Effector CD4-positive, alpha-beta T cell (primary cell): ENCODE measurements at regions not wholly inside any gene's neighbourhood (a gene's known extent, or its start where the extent isn't known, plus 50 kb on each side); places are given as distances from the start of the nearest gene placed in this dataset.
"Not testable (repeated sequence)": the region's sequence is repeated elsewhere in the genome, so short reads cannot be mapped to it uniquely, and the experiment has no call there.

Experiments
- DNase-seq: peaks from one replicate; pipeline ENCODE4 v3.0.0-alpha.2; 2020

DNA sequence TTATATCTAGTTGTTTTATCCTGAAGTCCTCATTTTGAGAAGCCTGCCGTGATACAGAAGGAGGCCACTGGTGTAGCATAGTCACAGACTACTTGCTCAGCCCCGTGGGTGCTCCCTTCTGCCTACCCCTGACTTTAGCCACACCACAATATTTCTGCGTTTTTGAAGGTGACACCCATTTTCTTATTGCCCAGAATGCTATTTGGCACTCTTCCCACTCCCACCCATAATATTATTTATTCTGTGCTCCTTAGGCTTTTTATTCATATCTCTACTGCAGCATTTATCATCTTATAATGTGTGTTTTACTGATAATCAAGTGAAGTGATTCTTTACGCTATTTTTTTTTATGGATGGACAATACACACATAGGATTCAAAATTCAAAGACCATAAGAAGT lies 107.3 kb downstream of the OR2B2 start:
- DNase-seq = no peak

DNA sequence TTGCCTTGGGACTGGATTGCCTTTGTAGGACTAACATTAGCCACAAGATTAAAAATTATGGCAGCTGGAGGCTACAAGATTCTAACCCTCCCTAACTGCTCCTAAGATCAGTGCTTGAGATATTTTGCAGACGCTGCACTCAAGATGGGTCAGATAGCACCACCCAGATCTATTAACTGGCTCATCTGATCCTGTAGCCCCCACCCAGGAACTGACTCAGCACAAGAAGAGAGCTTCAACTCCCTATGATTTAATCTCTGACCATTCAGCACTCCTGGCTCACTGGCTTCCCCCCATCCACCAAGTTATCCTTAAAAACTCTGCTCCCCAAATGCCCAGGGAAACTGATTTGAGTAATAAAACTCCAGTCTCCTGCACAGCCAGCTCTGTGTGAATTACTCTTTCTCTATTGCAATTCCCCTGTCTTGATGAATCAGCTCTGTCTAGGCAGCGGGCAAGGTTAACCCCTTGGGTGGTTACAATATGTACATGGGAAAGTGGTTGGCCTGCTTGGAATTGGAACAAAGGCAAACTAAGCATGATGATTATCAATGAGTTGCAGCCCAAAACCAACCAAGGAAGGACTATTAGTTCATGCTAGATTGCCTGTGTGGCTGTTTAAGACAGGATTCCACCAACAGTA lies 111.3 kb downstream of the OR2B2 start:
- no peak for DNase-seq

DNA sequence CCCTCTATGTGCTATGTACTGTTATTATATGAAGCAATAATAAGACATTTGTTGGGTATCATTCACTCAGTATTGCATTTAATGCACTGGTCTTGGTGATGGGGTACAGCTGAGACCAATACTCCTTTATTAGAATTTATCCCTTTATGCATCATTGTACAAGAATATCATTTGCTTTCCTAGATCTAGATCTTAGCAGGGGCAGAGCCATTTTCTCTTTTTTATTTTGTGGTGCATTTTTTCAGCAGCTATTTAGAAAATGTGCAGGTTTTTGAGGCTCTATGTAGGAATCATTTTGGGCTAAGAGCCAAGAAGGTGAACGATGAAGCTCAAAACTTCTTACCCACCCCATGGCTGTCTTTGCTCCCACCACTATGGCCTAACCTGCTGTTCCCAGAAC lies 114.2 kb downstream of the OR2B2 start:
- no peak for DNase-seq

DNA sequence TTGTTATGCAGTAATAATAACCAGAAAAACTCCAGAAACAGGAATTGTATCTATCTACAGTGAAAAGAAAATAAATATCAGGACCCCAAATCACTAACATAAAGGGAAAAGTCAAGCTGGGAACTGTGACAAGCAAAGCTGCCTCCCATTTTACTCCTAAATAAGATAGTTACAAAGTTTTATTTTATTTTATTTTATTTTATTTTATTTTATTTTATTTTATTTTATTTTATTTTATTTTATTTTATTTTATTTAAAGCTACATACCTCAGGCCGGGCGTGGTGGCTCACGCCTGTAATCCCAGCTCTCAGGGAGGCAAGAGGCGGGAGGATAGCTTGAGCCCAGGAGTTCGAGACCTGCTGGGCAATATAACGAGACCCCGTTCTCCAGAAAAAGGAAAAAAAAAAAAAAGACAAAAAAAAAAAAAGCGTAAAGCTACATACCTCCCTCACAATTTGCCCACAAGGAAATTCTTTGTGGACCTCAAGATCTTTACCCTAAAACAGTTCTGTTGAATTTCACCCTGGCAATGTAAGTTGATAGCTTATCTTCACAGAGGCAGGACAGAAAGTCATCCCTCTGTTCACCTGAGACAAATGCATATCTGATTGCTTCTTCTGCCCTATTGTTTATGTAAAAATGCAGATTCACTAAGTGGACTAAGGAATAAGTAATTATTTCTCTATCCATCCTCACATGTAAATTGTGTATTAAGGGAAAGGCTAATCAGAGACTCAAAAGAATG lies 115.3 kb downstream of the OR2B2 start:
- not testable (repeated sequence) for DNase-seq

DNA sequence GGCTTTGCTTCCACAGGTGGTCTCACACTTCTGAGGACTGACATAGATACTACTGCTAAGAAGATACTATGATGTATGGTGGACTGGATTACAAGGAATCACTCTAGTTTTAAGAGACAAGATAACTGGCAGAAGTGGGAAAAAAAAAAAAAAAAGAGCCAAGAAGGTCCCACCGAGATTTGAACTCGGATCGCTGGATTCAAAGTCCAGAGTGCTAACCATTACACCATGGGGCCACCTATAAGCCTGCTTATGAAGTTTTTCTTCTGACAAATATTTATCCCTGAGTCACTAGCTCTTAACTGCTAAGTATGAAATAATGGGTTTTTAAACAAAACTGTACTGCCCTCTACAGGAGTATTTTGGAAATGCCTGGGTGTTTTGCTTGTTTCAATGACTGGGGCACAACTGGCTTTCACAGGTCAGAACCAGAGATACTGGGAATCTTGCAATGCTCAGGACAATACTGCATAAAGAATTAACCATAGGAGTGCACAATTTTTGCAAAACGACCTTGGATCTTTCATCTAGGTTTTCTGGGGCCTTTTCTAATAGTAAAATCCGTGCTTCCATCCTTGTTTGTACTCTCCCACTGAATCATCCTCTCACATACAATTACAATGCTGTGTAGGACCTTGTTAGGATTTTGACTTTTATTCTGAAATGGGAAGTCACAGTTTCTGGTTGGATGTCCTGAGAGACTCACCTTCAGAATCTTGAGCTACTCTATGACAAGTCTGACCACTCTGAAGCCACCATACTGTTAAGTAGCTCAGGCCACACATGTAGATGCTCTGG lies 116.3 kb downstream of the OR2B2 start:
- peak; percentile 62 for DNase-seq

DNA sequence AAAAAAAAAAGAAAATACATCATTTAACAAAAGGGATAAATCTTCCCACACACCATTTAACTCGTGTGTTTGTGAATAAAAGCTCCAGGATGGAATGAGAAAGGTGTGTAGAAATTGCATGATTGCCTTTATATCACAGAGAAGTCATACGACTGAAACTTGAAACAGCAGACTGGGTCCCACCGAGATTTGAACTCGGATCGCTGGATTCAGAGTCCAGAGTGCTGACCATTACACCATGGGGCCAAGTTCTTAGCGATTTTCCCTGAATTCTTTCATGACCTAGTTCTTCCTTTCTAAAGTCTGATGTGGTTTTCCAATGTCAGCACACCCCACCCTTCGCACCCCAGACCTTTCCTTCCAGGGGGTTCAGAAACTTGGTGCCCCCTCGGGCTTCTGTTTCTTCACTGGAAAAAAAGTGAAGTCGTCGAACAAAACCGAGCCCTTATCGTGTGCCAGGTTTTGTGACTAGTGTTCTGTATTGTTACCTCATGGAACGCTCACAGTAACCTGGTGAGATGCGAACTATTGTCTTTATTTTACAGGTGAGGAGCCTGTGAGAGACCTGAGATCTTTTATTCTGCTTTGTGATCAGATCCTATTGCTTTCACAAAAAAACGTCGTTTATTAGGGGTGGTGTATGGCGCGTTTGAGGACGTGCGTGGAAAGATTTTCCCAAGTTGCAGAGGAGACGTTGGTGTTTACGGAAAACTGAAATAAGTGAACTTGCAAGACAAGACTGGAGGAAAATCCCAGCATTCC lies 120.8 kb downstream of the OR2B2 start:
- no peak for DNase-seq

DNA sequence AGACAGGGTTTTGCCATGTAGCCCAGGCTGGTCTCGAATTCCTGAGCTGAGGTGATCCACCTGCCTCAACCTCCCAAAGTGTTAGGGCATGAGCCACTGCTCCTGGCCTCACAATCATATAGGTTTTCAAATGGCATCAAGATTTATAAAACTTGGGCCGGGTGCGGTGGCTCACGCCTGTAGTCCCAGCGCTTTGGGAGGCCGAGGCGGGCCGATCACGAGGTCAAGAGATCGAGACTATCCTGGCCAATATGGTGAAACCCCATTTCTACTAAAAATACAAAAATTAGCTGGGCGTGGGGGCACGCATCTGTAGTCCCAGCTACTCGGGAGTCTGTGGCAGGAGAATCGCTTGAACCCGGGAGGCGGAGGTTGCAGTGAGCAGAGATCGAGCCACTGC lies 123.8 kb downstream of the OR2B2 start:
- DNase-seq = not testable (repeated sequence)

DNA sequence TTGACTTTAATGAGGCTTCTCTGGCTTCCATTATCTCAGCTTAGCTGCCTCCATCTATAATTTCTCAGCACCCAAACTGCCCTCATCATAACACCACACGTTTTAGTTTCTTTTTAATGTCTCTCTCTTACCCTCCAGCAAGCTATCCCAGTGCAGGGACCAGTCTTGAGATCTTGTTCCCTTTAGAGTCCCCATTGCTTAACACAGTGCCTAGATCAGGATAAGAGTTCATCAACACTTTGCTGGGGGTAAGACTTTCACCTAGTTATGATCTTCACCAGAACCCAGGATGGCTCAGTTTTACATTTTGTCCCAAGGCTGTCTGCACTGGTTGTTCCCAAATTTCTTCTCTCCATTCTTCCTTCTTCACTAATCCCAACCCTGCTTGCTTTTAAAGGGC lies 126.1 kb downstream of the OR2B2 start:
- DNase-seq = no peak

DNA sequence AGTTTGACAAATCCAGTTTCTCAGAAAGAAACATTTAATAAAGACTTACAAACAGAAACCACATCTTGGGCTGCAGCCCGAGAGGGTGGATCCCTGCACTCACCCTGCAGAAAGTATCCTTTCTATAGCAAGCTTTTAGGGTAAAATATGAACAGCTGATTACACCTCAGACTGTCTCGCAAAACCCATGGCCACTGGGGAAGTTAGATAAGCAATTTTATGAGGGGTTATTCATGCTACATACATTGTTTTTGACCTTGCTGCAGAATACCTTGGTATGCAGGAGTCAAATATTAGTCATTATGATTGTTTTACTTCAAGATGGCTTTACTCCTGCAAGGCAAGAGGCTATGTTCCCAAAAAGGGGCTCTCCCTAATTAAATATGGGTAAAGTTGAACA lies 126.9 kb downstream of the OR2B2 start:
- no peak for DNase-seq

DNA sequence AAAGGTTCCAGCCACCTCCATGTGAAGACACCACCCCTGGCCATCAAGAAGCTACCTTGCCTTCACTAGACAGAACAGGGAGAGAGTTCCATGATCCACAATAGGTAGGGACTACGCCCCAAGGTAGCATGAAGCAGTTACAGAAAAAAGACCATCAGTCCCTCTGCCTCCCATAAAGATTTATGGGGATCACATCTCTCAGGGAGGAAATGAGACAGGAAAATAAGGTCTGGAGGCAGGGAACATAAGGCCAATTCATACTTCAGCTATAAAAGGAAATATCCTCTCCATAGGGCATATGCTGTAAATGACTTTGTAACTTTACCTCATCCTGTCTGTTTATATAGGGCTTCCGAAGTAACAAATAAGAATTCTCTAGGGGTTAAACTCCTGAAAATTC lies 129.4 kb downstream of the OR2B2 start:
- DNase-seq = no peak

DNA sequence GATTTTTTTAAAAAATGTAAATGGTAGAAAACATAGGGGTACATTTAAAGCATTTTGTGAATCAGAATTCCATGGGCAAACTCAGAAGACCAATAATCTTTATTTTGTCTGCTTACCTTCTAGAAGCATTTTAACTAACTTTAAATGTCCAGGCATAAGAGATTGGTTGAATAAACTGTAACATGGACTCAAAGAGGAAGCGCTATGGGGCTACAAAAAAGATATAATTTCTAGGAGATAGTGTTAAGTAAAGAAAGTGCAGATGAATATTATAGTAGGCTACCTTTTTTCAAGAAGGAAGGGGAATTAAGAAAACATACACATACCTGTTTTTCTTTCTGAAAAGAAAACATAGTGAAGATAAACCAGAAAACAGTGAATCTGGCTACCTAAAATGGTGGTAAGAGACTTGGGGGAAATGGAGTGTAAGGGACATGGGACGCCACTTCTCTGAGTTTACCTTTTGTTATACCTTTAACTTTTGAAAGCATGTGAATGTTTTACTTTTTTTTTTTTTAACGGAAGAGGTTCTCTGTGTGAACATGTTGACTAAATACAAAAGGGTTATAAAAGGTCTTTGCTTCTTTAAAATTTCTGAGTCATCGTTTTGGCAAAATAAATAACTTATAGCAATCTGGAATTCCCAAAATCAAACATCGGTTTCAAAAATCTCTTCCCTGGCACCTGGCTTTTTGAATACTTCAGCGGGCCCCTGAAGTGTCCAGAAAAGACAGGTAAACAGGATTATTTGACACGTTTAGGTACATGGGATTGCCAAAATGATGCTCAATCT lies 133.4 kb downstream of the OR2B2 start:
- no peak for DNase-seq

DNA sequence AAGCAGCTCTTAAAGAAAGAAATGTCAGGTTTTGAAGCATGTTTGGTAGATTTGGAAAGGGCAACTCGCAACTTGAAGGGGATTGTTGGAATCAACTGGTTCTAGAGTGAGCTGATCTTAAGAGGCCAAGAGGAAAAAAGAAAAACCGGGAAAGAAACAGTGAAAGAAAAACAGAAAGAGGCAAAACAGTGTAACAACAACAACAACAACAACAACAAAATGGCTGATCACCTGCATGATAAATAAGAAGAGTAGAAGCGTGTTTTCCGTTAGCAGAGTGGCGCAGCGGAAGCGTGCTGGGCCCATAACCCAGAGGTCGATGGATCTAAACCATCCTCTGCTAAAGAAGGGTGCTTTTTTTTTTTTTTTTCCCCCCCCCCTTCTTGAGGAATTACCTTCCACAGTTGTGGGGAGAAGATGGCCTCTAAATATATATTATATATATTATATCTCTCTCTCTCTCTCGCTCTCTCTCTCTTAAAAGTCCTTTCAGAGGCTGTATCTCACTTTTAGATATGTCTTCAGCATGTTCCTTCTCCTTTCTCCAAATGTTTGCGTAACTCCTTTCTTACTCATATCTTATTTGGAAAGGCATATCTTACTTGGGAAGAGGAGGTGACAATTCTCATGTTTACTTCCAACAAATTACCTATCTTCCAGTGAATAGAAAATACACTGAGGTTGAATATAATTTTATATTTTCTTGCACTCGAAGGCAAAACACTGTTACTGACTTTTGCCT lies 134.4 kb downstream of the OR2B2 start:
- DNase-seq = no peak

DNA sequence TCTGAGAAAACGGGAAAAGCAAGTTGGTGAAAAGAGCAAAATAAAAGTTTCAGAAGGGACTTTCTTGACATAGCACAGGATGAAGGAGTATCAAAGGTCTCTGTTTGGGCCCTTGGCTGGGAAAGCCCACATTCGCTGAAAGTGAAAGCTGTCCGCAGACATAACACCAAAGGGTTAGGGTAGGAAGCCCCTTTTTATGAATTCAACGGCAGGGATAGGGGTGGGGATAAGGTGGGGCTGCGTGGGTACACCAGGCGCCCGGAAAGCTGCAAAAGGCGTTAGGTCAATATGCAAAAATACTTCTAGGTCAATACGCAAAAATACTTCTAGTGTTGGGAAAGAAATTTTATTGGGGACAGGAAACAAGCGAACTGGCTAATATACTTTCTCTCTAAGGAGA lies 135.1 kb downstream of the OR2B2 start:
- DNase-seq = no peak

DNA sequence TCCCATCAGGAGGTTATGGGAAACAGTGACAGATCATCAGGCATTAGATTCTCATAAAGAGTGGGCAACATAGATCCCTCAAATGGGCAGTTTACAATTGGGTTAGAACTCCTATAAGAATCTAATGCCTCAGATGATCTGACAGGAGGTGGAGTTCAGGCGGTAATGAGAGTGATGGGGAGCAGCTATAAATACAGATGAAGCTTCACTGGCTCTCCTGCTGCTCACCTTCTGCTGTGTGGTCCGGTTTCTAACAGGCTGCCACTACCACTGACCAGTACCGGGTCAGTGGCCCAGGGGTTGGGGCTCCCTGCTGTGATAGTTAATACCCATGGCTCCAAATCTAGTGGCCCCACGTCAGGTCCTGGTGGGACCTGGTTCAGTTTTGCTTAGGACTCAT lies 135.7 kb downstream of the OR2B2 start:
- no peak for DNase-seq

DNA sequence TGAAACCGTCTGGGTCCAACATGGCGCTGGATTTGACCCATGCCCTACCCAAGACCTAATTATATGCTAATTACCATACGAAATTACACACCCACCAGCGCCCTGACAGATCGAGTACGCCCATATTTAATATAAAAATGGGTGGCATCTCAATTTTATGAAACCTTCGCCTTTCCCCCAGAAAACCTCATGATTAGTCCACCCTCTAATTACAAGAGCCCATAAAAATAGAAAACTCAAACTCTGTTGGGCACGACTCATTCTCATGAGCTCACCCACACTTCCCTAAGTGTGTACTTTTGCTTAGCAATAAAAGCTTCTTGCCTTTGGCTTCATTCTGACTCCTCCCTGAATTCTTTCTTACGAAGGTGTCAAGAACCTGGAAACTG lies 136.4 kb downstream of the OR2B2 start:
- no peak for DNase-seq

DNA sequence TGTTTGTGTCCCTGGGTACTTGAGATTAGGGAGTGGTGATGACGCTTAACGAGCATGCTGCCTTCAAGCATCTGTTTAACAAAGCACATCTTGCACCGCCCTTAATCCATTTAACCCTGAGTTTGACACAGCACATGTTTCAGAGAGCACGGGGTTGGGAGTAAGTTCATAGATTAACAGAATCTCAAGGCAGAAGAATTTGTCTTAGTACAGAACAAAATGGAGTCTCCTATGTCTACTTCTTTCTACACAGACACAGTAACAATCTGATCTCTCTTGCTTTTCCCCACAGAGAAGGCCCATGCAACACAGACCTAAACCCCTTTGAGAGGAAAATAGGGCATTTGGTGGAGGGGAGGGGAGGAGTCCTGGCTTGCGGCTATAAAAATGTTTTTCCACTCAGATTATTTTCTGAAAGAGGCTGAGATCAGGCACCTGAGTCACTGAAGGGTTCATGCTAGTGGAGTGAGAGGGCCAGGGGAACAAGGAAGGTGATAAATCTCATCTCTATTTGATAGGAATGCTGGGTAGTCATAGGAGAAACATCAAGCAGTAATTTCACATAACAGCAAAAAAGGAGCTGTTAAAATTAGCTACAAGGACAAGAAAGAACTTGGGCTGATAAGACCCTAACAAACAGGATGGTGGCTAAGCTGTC lies 136.9 kb downstream of the OR2B2 start:
- DNase-seq = not testable (repeated sequence)

DNA sequence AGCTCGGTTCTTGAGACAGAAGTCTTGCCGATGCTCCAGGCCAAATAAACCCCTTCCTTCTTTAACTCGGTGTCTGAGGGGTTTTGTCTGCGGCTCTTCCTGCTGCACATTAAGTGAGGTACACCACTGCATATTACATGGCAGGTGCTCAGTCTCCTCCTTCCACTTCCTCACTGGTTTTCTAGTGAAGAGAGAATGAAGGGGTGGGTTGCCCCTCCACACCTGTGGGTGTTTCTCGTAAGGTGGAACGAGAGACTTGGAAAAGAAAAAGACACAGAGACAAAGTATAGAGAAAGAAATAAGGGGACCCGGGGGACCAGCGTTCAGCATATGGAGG lies 138.0 kb downstream of the OR2B2 start:
- DNase-seq = not testable (repeated sequence)

DNA sequence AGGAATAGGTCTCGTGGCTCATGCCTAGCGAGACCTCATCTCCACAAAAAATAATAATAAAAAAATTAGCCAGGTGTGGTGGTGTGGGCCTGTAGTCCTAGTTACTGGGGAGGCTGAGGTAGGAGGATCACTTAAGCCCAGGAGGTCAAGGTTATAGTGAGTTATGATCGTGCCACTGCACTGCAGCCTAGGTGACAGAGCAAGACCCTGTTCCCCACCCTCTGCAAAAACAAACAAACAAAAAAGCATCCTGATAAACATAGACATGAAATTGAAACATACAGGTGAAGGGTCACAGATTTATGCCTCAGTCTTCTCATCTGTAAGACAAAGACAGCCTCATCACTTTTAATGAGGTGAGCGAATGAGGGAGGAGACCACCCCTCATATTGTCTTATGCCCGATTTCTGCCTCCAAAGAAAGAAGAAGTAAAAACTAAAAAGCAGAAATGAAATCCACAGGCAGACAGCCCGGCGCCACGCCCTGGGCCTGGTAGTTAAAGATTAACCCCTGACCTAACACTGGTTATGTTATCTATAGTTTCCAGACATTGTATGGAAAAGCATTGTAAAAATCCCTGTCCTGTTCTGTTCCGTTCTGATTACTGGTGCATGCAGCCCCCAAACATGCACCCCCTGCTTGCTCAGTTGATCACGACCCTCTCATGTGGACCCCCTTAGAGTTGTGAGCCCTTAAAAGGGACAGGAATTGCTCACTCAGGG lies 138.5 kb downstream of the OR2B2 start:
- not testable (repeated sequence) for DNase-seq

DNA sequence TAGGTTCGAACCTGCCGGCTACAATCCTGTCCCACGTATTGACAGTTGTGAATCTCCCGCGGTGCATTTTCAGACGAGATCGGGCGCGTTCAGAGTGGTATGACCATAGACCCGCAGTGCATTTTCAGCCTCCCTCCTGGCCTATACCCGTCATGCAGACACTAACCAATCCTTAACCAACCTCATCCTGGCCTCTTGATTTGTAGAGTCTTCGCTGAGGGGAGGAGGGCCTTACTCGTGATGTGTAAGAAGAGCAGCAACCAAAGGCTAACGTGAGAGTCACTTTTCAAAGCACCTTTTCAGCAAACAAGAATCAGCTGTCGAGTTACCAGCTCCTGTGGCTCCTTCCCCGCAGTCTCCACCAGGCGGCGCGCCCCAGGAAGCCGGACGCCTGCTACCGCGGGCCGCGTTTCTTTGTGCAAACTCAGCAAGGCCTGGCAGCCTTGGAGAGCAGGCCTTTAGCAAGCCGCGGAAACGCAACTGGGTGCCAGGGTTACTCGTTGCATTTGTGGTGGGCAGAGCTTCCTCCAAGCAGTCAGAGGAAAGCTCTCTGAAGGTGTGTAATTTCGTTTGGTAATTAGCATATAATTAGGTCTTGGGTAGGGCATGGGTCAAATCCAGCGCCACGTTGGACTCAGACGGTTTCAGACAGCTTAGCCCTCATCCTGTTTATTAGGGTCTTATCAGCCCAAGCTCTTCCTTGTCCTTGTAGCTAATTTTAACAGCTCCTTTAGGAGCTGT lies 139.8 kb downstream of the OR2B2 start:
- peak; percentile 80 for DNase-seq

DNA sequence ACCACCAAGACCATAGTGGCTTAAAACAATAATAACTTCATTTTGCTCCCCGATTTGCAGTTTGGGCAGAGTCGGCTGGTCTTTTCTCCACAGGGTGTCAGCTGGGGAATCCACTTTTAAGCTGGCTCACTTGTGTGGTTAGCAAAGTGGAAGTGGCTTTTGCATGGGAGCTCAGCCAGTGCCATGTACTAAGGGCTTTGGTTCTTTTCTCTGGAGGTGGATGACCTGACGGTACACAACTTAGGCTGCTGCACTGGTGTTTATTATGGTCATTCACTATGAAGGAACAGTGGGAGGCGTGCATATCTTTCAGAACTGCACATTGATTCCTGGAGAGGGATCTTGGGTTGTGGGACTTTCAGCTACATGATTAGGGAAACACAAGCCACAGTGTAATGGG lies 141.0 kb downstream of the OR2B2 start:
- no peak for DNase-seq
